ENCODE measurements at regions not wholly inside any gene's neighbourhood (a gene's known extent, or its start where the extent isn't known, plus 50 kb on each side); places are given as distances from the start of the nearest gene placed in this dataset.

DNA sequence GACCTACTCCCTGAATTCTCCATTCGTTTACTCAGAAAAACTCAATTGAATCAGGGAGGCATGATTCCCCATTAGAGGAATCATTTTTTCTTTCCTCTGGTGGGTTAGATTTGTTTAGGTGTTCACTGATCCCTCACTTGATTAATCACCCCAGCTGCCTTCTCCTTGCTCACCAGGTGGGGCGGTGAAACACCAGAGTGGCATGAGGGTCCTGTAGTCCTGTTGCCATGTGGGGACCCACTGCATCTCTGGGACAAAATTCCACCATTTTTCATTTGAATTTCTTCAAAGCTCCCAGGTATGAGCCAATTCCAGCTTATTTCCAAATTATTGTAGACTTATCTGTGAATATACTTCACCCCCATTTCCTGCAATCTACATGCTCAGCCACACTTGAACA lies 462.7 kb upstream of the ZNF507 start:
- Histone ChIP-seq H3K9me1 (ENCODE audit: insufficient read depth, low read length) (no peaks in the 10 kb centered on the region), H2AFZ (replicated peaks; ENCODE audit: low read length, poor library complexity) (no peak overlapping the region), H2BK120ac (ENCODE audit: low read depth, low read length) (no peak overlapping the region), H2BK15ac (ENCODE audit: low read depth, low read length) (no peak overlapping the region), H3K56ac (ENCODE audit: extremely low read depth, insufficient read depth, low read length) (no peak overlapping the region), H3K4me1 (ENCODE audit: control insufficient read depth, insufficient read depth, low read length) (no peaks in the 10 kb centered on the region), H3K27me3 (ENCODE audit: control insufficient read depth, insufficient read depth, low read length) (no peaks in the 10 kb centered on the region), H3K4me2 (ENCODE audit: low read depth, low read length) (no peak overlapping the region), H3K18ac (ENCODE audit: low read depth, low read length) (no peak overlapping the region), H4K91ac (ENCODE audit: insufficient read depth, low read depth, low read length) (no peak overlapping the region), H3K27ac (ENCODE audit: insufficient read depth, low read length) (no peak overlapping the region), H4K20me1 (ENCODE audit: insufficient read depth, low read length) (no peaks in the 10 kb centered on the region), H3K23ac (ENCODE audit: low read depth, low read length) (no peak overlapping the region), H3K4me3 (ENCODE audit: insufficient read depth, low read depth, low read length) (no peak overlapping the region), H3K36me3 (ENCODE audit: control insufficient read depth, insufficient read depth, low read length) (no peaks in the 10 kb centered on the region), H2AK9ac (replicated peaks; ENCODE audit: low read depth, low read length, poor library complexity) (no peak overlapping the region), H4K5ac (ENCODE audit: low read depth, low read length) (no peak overlapping the region), H3K9me3 (ENCODE audit: control insufficient read depth, insufficient read depth, low read length) (peaks cover 28% of the 10 kb centered on the region), H3K9ac (ENCODE audit: low read depth, low read length) (no peak overlapping the region), H3K79me1 (ENCODE audit: low read depth in 1 of 2, low read length in 2 of 2) (no peaks in the 10 kb centered on the region), H3K14ac (replicated peaks; ENCODE audit: low read depth, low read length) (no peak overlapping the region), H2AK5ac (ENCODE audit: low read depth, low read length) (no peak overlapping the region), H4K8ac (ENCODE audit: low read depth in 2 of 2, low read length in 2 of 2) (no peak overlapping the region), H2BK20ac (ENCODE audit: low read depth, low read length) (no peak overlapping the region), H2BK5ac (ENCODE audit: low read depth, low read length, poor library complexity, severe bottlenecking) (no peak overlapping the region), H3K4ac (ENCODE audit: low read depth, low read length) (no peak overlapping the region)
- in situ Hi-C loops (cut with MboI; ENCODE audit: low sequenced_read_pairs) (no loop called here), intact Hi-C loops (cut with micrococcal nuclease) (no loop called here), dilution Hi-C loops (cut with HindIII; ENCODE audit: low sequenced_read_pairs, unreplicated experiment) (no loop called here)
- no TSS peak for BruUV-seq (replicated peaks)
- DNase-seq: no peak
- TF ChIP-seq MAZ (IDR thresholded peaks at IDR 0.05; ENCODE audit: borderline replicate concordance, low read depth, low read length) (no peak), MXI1 (IDR thresholded peaks at IDR 0.05; ENCODE audit: borderline replicate concordance, low read depth, low read length) (no peak), FOS (IDR thresholded peaks at IDR 0.05; ENCODE audit: low read depth, low read length) (no peak), CHD1 (IDR thresholded peaks at IDR 0.05; ENCODE audit: low read depth, low read length) (no peak), CTCF (conservative IDR thresholded peaks at IDR 0.05; ENCODE audit: low read depth, low read length) (no peak), RAD21 (IDR thresholded peaks at IDR 0.05; ENCODE audit: low read length) (no peak), BHLHE40 (IDR thresholded peaks at IDR 0.05; ENCODE audit: low read depth, low read length) (no peak), POLR2A (IDR thresholded peaks at IDR 0.05; ENCODE audit: low read depth, low read length) (no peak), RFX5 (IDR thresholded peaks at IDR 0.05; ENCODE audit: low read depth, low read length) (no peak), MAFK (IDR thresholded peaks at IDR 0.05; ENCODE audit: low read depth, low read length) (no peak), SMC3 (IDR thresholded peaks at IDR 0.05; ENCODE audit: low read depth, low read length) (no peak), NFE2L2 (IDR thresholded peaks at IDR 0.05; ENCODE audit: low read depth, low read length) (no peak), CEBPB (IDR thresholded peaks at IDR 0.05; ENCODE audit: low read depth, low read length) (no peak), RCOR1 (IDR thresholded peaks at IDR 0.05; ENCODE audit: insufficient replicate concordance, low read length) (no peak)
- TF ChIP-seq, protein P1, sequence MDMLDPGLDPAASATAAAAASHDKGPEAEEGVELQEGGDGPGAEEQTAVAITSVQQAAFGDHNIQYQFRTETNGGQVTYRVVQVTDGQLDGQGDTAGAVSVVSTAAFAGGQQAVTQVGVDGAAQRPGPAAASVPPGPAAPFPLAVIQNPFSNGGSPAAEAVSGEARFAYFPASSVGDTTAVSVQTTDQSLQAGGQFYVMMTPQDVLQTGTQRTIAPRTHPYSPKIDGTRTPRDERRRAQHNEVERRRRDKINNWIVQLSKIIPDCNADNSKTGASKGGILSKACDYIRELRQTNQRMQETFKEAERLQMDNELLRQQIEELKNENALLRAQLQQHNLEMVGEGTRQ (IDR thresholded peaks at IDR 0.05; ENCODE audit: low read depth, low read length): no peak
- TF ChIP-seq, protein P2, sequence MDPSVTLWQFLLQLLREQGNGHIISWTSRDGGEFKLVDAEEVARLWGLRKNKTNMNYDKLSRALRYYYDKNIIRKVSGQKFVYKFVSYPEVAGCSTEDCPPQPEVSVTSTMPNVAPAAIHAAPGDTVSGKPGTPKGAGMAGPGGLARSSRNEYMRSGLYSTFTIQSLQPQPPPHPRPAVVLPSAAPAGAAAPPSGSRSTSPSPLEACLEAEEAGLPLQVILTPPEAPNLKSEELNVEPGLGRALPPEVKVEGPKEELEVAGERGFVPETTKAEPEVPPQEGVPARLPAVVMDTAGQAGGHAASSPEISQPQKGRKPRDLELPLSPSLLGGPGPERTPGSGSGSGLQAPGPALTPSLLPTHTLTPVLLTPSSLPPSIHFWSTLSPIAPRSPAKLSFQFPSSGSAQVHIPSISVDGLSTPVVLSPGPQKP (IDR thresholded peaks at IDR 0.05; ENCODE audit: borderline replicate concordance, low read depth, low read length): no peak
- no CpG with 5 or more reads among the region's 2 CpGs for WGBS, 2 experiments (ENCODE audit: extremely low coverage in 2 of 2, insufficient read length in 1 of 2)
- POLR2A ChIA-PET (ENCODE audit: unreplicated experiment): no interaction called here
- ATAC-seq (ENCODE audit: low read depth): no peak
- CTCF ChIA-PET: no interaction called here

Data from IMR-90 (cell line).